ENCODE measurements at regions not wholly inside any gene's neighbourhood (a gene's known extent, or its start where the extent isn't known, plus 50 kb on each side); places are given as distances from the start of the nearest gene placed in this dataset.

- DNase-seq: no peak
Observed at GRCh38 chr9:16135968-16136367, 583.1 kb downstream of the CCDC171 start.

GRCh38 chr9:16136451-16136850 lies 583.6 kb downstream of the CCDC171 start:
- DNase-seq: no peak

- no peak for DNase-seq
Observed at GRCh38 chr9:16136961-16137360, 584.1 kb downstream of the CCDC171 start.

- no peak for DNase-seq
Observed at GRCh38 chr9:16138561-16139491, 586.0 kb downstream of the CCDC171 start.

- DNase-seq: no peak
Observed at GRCh38 chr9:16139774-16140173, 586.9 kb downstream of the CCDC171 start.

GRCh38 chr9:16143310-16143709 lies 590.5 kb downstream of the CCDC171 start:
- no peak for DNase-seq

GRCh38 chr9:16143947-16144890 lies 591.4 kb downstream of the CCDC171 start:
- DNase-seq: no peak

- DNase-seq: no peak
Observed at GRCh38 chr9:16145196-16145950, 592.5 kb downstream of the CCDC171 start.

- no peak for DNase-seq
Observed at GRCh38 chr9:16147726-16148125, 594.9 kb downstream of the CCDC171 start.

GRCh38 chr9:16150501-16150900 lies 597.7 kb downstream of the CCDC171 start:
- no peak for DNase-seq

- no peak for DNase-seq
Observed at GRCh38 chr9:16150938-16151650, 598.3 kb downstream of the CCDC171 start.

GRCh38 chr9:16152276-16153101 lies 599.6 kb downstream of the CCDC171 start:
- no peak for DNase-seq

GRCh38 chr9:16153221-16153620 lies 600.4 kb downstream of the CCDC171 start:
- no peak for DNase-seq

- no peak for DNase-seq
Observed at GRCh38 chr9:16153741-16154140, 600.9 kb downstream of the CCDC171 start.

GRCh38 chr9:16154521-16155078 lies 601.8 kb downstream of the CCDC171 start:
- DNase-seq: peak; percentile 66

GRCh38 chr9:16155878-16156277 lies 603.0 kb downstream of the CCDC171 start:
- no peak for DNase-seq

GRCh38 chr9:16157216-16157615 lies 604.4 kb downstream of the CCDC171 start:
- DNase-seq: no peak

- DNase-seq: no peak
Observed at GRCh38 chr9:16157651-16158050, 604.8 kb downstream of the CCDC171 start.

- no peak for DNase-seq
Observed at GRCh38 chr9:16158093-16158492, 605.2 kb downstream of the CCDC171 start.

- DNase-seq: no peak
Observed at GRCh38 chr9:16161483-16161882, 608.6 kb downstream of the CCDC171 start.

GRCh38 chr9:16170119-16170518 lies 617.3 kb downstream of the CCDC171 start:
- no peak for DNase-seq
